ENCODE measurements at regions not wholly inside any gene's neighbourhood (a gene's known extent, or its start where the extent isn't known, plus 50 kb on each side); places are given as distances from the start of the nearest gene placed in this dataset.
"Not testable (repeated sequence)": the region's sequence is repeated elsewhere in the genome, so short reads cannot be mapped to it uniquely, and the experiment has no call there.

DNA sequence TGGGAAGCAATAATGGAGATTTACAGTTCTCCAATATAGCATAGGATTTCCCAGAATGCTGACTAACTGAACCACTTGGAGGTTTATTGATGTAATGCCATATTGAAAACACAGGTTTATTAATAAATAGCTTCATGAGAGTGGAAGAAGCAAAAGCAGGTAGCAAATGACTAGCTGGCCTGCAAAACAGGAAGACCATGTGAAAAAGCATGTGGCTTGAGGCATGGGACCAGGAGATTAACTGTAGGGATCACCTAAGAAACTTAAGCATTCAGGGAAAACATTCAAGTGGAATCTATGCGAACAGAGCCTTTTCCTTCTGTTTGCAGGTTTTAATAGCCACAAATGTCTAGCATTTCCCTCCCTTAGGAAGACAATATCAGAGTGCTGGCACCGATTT lies 679.7 kb downstream of the ZEB2 start:
- no peaks in the 10 kb centered on the region for H3K36me3 Mint-ChIP-seq
- no peaks in the 10 kb centered on the region for H3K4me1 Mint-ChIP-seq
- H3K9me3 Mint-ChIP-seq: no peaks in the 10 kb centered on the region
- DNase-seq: no peak
- no peak overlapping the region for H3K4me3 Mint-ChIP-seq
- H3K27me3 Mint-ChIP-seq: no peaks in the 10 kb centered on the region
- no peak overlapping the region for H3K27ac Mint-ChIP-seq

DNA sequence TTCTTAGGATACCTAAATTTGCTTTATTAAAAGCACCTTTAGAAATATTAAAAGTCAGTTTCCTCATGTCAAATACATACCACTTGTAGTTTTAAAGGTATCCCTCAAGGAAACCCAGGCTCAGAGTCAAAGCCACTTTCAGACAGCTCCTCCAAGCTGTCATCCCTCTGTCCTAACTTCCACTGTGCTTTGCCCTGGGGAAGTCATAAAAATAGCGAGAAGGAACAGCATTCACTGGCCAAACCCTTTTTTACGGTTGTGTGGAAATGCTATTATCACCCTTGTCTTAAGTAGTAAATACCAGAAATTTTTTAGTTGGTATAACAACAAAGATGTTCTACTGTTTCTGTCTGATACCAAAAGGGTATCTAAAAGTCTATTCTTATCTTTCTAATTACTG lies 680.5 kb downstream of the ZEB2 start:
- Mint-ChIP-seq H3K9me3 (no peaks in the 10 kb centered on the region), H3K27ac (no peak overlapping the region), H3K4me1 (no peaks in the 10 kb centered on the region), H3K4me3 (no peak overlapping the region), H3K27me3 (no peaks in the 10 kb centered on the region), H3K36me3 (no peaks in the 10 kb centered on the region)
- DNase-seq: no peak

DNA sequence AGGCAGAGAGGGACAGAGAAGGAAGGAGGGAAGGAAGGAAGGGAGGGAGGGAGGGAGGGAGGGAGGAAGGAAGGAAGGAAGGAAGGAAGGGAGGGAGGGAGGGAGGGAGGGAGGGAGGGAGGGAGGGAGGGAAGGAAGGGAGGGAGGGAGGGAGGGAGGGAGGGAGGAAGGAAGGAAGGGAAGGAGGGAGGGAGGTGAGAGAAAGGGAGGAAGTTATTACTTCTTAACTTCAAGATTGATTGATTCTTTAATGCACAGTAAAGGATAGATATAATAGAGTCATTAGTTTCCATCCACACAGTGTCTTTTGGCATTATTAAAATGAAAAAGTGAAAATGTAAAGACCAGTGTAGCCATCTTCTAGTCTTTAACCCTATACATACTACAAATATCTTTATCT lies 682.9 kb downstream of the ZEB2 start:
- H3K4me1 Mint-ChIP-seq, H3K36me3 Mint-ChIP-seq, H3K9me3 Mint-ChIP-seq, DNase-seq, H3K27me3 Mint-ChIP-seq, H3K27ac Mint-ChIP-seq, H3K4me3 Mint-ChIP-seq: not testable (repeated sequence)

DNA sequence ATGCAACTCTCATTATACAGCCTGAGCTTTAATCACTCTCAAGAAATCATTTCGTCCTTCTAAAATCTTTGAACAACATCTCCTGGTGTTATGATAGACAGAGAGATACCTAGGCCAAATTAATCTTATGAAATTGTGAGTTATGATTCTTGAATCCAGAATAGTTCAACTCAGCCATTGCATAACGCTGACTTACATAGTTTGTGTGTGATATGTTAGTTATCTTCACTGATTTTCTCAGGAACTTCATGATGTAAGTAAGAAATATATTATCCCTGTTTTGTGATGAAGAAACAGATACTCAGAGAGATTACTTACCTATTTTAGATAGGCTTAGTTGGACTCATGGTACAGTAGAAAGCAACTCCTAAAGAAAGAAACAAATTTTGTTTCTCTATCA lies 684.4 kb downstream of the ZEB2 start:
- H3K9me3 Mint-ChIP-seq: no peaks in the 10 kb centered on the region
- no peak for DNase-seq
- H3K36me3 Mint-ChIP-seq: no peaks in the 10 kb centered on the region
- no peaks in the 10 kb centered on the region for H3K27me3 Mint-ChIP-seq
- no peak overlapping the region for H3K4me3 Mint-ChIP-seq
- no peak overlapping the region for H3K27ac Mint-ChIP-seq
- no peaks in the 10 kb centered on the region for H3K4me1 Mint-ChIP-seq

GRCh38 chr2:143833015-143833660 lies 686.8 kb downstream of the ZEB2 start:
- H3K4me3 Mint-ChIP-seq: no peak overlapping the region
- no peak overlapping the region for H3K27ac Mint-ChIP-seq
- H3K9me3 Mint-ChIP-seq: no peaks in the 10 kb centered on the region
- no peaks in the 10 kb centered on the region for H3K27me3 Mint-ChIP-seq
- no peaks in the 10 kb centered on the region for H3K36me3 Mint-ChIP-seq
- no peak for DNase-seq
- no peaks in the 10 kb centered on the region for H3K4me1 Mint-ChIP-seq

- H3K27me3 Mint-ChIP-seq: peaks cover 9% of the 10 kb centered on the region
- H3K36me3 Mint-ChIP-seq: no peaks in the 10 kb centered on the region
- H3K4me3 Mint-ChIP-seq: no peak overlapping the region
- no peaks in the 10 kb centered on the region for H3K9me3 Mint-ChIP-seq
- H3K27ac Mint-ChIP-seq: no peak overlapping the region
- DNase-seq: no peak
- no peaks in the 10 kb centered on the region for H3K4me1 Mint-ChIP-seq
These were observed 689.4 kb downstream of the ZEB2 start for GRCh38 chr2:143830476-143830875.

DNA sequence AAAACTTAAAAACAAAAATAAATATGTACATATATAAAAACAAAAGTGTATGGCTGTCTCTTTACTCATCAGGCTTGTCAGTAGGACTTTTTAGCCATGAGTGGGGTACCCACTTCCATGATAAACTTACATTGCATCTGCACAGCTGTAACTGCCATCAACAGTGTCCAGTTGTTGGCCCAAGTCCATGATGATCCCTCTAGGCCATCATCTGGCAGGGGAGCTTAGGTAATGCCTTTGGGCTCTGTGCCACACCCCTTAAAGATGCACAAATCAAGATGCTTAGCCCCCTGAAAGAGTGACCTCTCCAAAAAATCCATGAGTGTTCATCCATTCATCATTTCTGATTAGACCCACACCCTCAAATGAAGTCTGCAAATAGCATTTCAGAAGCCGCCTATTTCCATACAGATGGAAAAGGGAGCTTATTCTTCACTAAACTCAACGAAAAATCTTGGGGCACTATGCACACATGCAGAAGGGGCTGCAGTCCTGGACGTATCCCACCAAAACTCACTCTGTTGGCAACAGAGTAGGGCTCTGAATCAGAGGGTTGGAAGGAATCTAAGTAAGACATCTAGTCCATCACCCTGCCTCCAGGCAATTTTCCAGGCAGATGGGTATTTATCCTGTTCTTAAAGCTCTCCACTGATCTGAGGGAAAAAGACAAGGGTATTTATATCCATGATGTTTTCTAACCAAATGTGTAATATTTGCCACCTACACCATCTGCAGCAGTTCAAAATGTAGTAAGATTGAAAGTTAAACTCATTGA lies 691.0 kb downstream of the ZEB2 start:
- Mint-ChIP-seq H3K4me3 (no peak overlapping the region), H3K27ac (no peak overlapping the region), H3K4me1 (no peaks in the 10 kb centered on the region), H3K27me3 (peaks cover 9% of the 10 kb centered on the region), H3K36me3 (no peaks in the 10 kb centered on the region), H3K9me3 (no peaks in the 10 kb centered on the region)
- no peak for DNase-seq

- Mint-ChIP-seq H3K27me3 (peaks cover 18% of the 10 kb centered on the region), H3K36me3 (no peaks in the 10 kb centered on the region), H3K27ac (no peak overlapping the region), H3K4me3 (no peak overlapping the region), H3K9me3 (no peaks in the 10 kb centered on the region), H3K4me1 (no peaks in the 10 kb centered on the region)
- no peak for DNase-seq
These were observed 695.1 kb downstream of the ZEB2 start for GRCh38 chr2:143824791-143825190.

- Mint-ChIP-seq H3K4me1 (no peaks in the 10 kb centered on the region), H3K27ac (no peak overlapping the region), H3K27me3 (peaks cover 18% of the 10 kb centered on the region), H3K4me3 (no peak overlapping the region), H3K9me3 (no peaks in the 10 kb centered on the region), H3K36me3 (no peaks in the 10 kb centered on the region)
- DNase-seq: no peak
These were observed 694.7 kb downstream of the ARHGAP15 start for GRCh38 chr2:143823876-143824275.

GRCh38 chr2:143823296-143823695 lies 694.1 kb downstream of the ARHGAP15 start:
- no peak for DNase-seq
- Mint-ChIP-seq H3K4me1 (no peaks in the 10 kb centered on the region), H3K27me3 (peaks cover 18% of the 10 kb centered on the region), H3K27ac (no peak overlapping the region), H3K36me3 (no peaks in the 10 kb centered on the region), H3K4me3 (no peak overlapping the region), H3K9me3 (no peaks in the 10 kb centered on the region)

GRCh38 chr2:143822736-143823135 lies 693.5 kb downstream of the ARHGAP15 start:
- no peaks in the 10 kb centered on the region for H3K36me3 Mint-ChIP-seq
- H3K27me3 Mint-ChIP-seq: peaks cover 16% of the 10 kb centered on the region
- no peak overlapping the region for H3K4me3 Mint-ChIP-seq
- H3K9me3 Mint-ChIP-seq: no peaks in the 10 kb centered on the region
- no peak for DNase-seq
- H3K4me1 Mint-ChIP-seq: no peaks in the 10 kb centered on the region
- no peak overlapping the region for H3K27ac Mint-ChIP-seq

DNA sequence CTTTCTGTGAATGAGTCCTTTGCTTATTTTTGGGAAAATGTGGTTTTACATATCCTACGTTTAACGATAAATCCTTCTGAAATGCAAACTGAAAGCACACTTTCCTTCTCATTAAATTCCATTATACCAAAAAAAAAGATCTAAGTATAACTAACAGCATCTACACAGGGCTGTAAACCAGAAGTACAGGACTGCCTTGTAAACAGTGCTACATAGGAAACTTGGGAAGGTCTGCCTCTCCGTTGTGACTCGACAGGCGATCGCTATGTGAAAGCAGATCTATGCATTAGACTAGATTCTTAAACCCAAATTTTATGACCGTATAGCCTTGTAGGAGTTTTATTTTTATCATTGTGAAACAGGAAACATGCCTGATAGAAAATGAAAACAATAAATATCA lies 690.5 kb downstream of the ARHGAP15 start:
- DNase-seq: no peak
- Mint-ChIP-seq H3K27ac (no peak overlapping the region), H3K36me3 (no peaks in the 10 kb centered on the region), H3K9me3 (no peaks in the 10 kb centered on the region), H3K4me3 (no peak overlapping the region), H3K4me1 (no peaks in the 10 kb centered on the region), H3K27me3 (peaks cover 9% of the 10 kb centered on the region)

DNA sequence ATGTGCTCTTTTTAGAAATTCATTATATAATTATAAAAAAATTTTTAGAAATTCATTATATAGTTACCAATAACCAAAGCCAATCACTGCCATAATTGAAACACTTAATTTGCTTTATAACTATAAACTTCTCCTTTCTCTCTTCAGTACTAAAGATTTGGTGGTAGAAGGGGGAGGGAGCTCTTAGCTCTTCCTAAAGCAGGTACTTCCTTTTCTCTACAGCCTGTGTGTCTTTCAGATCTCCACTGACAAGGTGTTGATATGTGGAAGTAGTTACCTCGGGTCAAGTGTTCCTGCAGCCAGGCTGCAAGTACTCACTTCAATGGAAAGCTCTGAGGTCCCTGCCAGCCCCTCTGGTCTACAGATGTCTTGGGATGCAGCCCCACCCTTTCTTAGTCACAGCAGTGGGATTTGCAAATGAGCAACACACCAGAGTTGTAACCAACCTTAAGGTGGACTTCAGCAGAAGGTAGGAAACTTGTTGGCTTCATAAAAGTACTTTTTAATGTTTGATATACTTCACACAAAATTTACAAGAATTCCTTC lies 690.0 kb downstream of the ARHGAP15 start:
- Mint-ChIP-seq H3K4me3 (no peak overlapping the region), H3K27ac (no peak overlapping the region), H3K4me1 (no peaks in the 10 kb centered on the region), H3K9me3 (no peaks in the 10 kb centered on the region), H3K36me3 (no peaks in the 10 kb centered on the region), H3K27me3 (peaks cover 9% of the 10 kb centered on the region)
- DNase-seq: no peak
